ENCODE measurements at regions not wholly inside any gene's neighbourhood (a gene's known extent, or its start where the extent isn't known, plus 50 kb on each side); places are given as distances from the start of the nearest gene placed in this dataset.

DNA sequence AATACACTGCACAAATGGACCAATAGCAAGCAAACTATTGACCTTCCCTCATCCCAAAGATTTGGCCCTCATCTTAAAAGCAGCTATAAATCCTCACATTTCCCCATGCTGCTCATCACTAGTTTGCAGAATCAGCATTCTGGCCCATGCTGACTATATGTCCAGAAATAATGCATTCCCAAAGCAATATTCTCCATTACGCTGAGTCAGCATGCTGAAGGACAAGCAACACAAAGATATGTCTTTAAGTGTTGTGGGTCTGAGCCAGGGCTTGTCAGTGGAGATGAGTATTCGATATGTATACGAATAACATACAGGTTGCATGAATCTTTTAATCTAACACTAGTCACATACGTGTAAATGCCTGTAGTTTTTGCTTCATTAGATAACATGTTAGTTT lies 1045.0 kb upstream of the DDX18 start:
- TF ChIP-seq, protein P1, sequence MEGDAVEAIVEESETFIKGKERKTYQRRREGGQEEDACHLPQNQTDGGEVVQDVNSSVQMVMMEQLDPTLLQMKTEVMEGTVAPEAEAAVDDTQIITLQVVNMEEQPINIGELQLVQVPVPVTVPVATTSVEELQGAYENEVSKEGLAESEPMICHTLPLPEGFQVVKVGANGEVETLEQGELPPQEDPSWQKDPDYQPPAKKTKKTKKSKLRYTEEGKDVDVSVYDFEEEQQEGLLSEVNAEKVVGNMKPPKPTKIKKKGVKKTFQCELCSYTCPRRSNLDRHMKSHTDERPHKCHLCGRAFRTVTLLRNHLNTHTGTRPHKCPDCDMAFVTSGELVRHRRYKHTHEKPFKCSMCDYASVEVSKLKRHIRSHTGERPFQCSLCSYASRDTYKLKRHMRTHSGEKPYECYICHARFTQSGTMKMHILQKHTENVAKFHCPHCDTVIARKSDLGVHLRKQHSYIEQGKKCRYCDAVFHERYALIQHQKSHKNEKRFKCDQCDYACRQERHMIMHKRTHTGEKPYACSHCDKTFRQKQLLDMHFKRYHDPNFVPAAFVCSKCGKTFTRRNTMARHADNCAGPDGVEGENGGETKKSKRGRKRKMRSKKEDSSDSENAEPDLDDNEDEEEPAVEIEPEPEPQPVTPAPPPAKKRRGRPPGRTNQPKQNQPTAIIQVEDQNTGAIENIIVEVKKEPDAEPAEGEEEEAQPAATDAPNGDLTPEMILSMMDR (conservative IDR thresholded peaks at IDR 0.05 in 1 of 2, IDR thresholded peaks at IDR 0.05 in 1 of 2; ENCODE audit: low read depth in 1 of 2, low read length in 2 of 2) = no peak
- no peak for TF ChIP-seq EZH2 (IDR thresholded peaks at IDR 0.05; ENCODE audit: low read length, missing control alignments)

Measured in fibroblast of lung (primary cell).